Esophagus squamous epithelium (tissue), 5 donors: ENCODE measurements at regions not wholly inside any gene's neighbourhood (a gene's known extent, or its start where the extent isn't known, plus 50 kb on each side); places are given as distances from the start of the nearest gene placed in this dataset.

Experiments
- DNase-seq: peaks from one replicate; lab custom pipeline; 2025; lab: John Stamatoyannopoulos, UW
- H3K27ac ChIP-seq, 4 donors: fragments of 200-600 bp; sonication (generic); one replicate each; pipeline ENCODE4 v1.5.1; 2016 to 2019; ENCODE audit warnings: mild to moderate bottlenecking in 1 of 4
- H3K27me3 ChIP-seq, 4 donors: fragments of 200-600 bp; sonication (generic); 1 replicate in 3 of 4; 2 replicates in 1 of 4; pipeline versions ENCODE4 v1.5.1 to v1.6.0; 2017 to 2021; ENCODE audit warnings: antibody characterized with exemption in 1 of 4
- H3K36me3 ChIP-seq, 3 donors: fragments of 200-600 bp; sonication (generic); one replicate each; pipeline ENCODE4 v1.5.1; 2016 to 2019
- H3K4me1 ChIP-seq, 3 donors: fragments of 200-600 bp; sonication (generic); one replicate each; pipeline ENCODE4 v1.5.1; 2017 to 2019
- H3K4me3 ChIP-seq, 4 donors: fragments of 200-600 bp; sonication (generic); 1 replicate in 3 of 4; 2 replicates in 1 of 4; pipeline ENCODE4 v1.5.1; 2016 to 2019; ENCODE audit warnings: mild to moderate bottlenecking in 2 of 4, moderate library complexity in 1 of 4
- H3K9me3 ChIP-seq, 3 donors: fragments of 200-600 bp; sonication (generic); one replicate each; pipeline ENCODE4 v1.5.1; 2016 to 2019
- CTCF ChIP-seq, 6 experiments: fragments of 450-650 bp in 4 of 6; fragments of 200-600 bp in 2 of 6; sonication (generic) in 2 of 6; IDR thresholded peaks; one replicate each; pipeline ENCODE4 v1.5.1; 2016 to 2019; ENCODE audit warnings: antibody characterized with exemption in 6 of 6, mild to moderate bottlenecking in 4 of 6, moderate library complexity in 4 of 6
- POLR2A ChIP-seq, 4 donors: fragments of 450-650 bp; IDR thresholded peaks; one replicate each; pipeline ENCODE4 v1.6.1; 2017; ENCODE audit warnings: antibody characterized with exemption in 4 of 4, mild to moderate bottlenecking in 4 of 4, moderate library complexity in 3 of 4
- WGBS, 2 donors: methylation state at CpG; one replicate each; pipeline ENCODE4 v1.1.5; 2018; 5-methylcytosine and 5-hydroxymethylcytosine counted together
- intact Hi-C: fragments of 100-400 bp; cut with DNase I; formaldehyde crosslinking; loops from one replicate; pipeline ENCODE4 v1.15.0; 2022
- donor health status: DM: yes; HTN: yes; CAD: no.

GRCh38 chr3:30474371-30474770 is 132.0 kb upstream of the TGFBR2 start:
- no peak for TF ChIP-seq CTCF (IDR thresholded peaks at IDR 0.05)
- no peak for TF ChIP-seq POLR2A (IDR thresholded peaks at IDR 0.05)
- Histone ChIP-seq H3K4me1 (peaks cover 0 to 34% (median 29%) of the 10 kb centered on the region in 3 donors), H3K9me3 (no peaks in the 10 kb centered on the region), H3K27me3 (peaks cover 0 to 12% (median 0%) of the 10 kb centered on the region in 4 donors), H3K27ac (peak overlapping the region in 3 of 4 donors; percentile 24 to 84 (median 75)), H3K36me3 (no peaks in the 10 kb centered on the region), H3K4me3 (no peak overlapping the region)
- no peak for DNase-seq
- intact Hi-C loops = no loop called here
- WGBS, 2 donors = 82 to 84% methylated on average over 1 of the region's 1 CpG

- WGBS, 2 donors = 69 to 78% methylated on average over 4 of the region's 5 CpGs
- Histone ChIP-seq H3K27ac (peak overlapping the region in 1 of 4 donors; percentile 12), H3K27me3 (peaks cover 0 to 17% (median 0%) of the 10 kb centered on the region in 4 donors), H3K4me3 (no peak overlapping the region), H3K9me3 (no peaks in the 10 kb centered on the region), H3K36me3 (no peaks in the 10 kb centered on the region), H3K4me1 (peaks cover 0 to 34% (median 29%) of the 10 kb centered on the region in 3 donors)
- no peak for DNase-seq
- no peak for TF ChIP-seq CTCF (IDR thresholded peaks at IDR 0.05)
- TF ChIP-seq POLR2A (IDR thresholded peaks at IDR 0.05) = no peak
- intact Hi-C loops = no loop called here
These were observed 131.2 kb upstream of the TGFBR2 start for GRCh38 chr3:30475038-30475808.

- Histone ChIP-seq H3K36me3 (no peaks in the 10 kb centered on the region), H3K27me3 (peaks cover 0 to 23% (median 0%) of the 10 kb centered on the region in 4 donors), H3K9me3 (no peaks in the 10 kb centered on the region), H3K4me1 (peaks cover 0 to 34% (median 29%) of the 10 kb centered on the region in 3 donors), H3K4me3 (no peak overlapping the region), H3K27ac (no peak overlapping the region)
- TF ChIP-seq POLR2A (IDR thresholded peaks at IDR 0.05) (no peak), CTCF (IDR thresholded peaks at IDR 0.05) (no peak)
- 94 to 97% methylated on average over 2 of the region's 2 CpGs for WGBS, 2 donors
- intact Hi-C loops = no loop called here
- DNase-seq = no peak
These were observed 130.6 kb upstream of the TGFBR2 start for GRCh38 chr3:30475809-30476178.

- Histone ChIP-seq H3K9me3 (no peaks in the 10 kb centered on the region), H3K4me3 (no peak overlapping the region), H3K27me3 (peaks cover 0 to 23% (median 0%) of the 10 kb centered on the region in 4 donors), H3K36me3 (no peaks in the 10 kb centered on the region), H3K4me1 (peaks cover 0 to 30% (median 29%) of the 10 kb centered on the region in 3 donors), H3K27ac (no peak overlapping the region)
- no peak for TF ChIP-seq POLR2A (IDR thresholded peaks at IDR 0.05)
- TF ChIP-seq CTCF (IDR thresholded peaks at IDR 0.05) = no peak
- no peak for DNase-seq
- intact Hi-C loops = no loop called here
- 58 to 59% methylated on average over 3 of the region's 3 CpGs for WGBS, 2 donors
These were observed 129.9 kb upstream of the TGFBR2 start for GRCh38 chr3:30476368-30477084.
